Bone marrow (tissue), 2 donors: ENCODE measurements at regions not wholly inside any gene's neighbourhood (a gene's known extent, or its start where the extent isn't known, plus 50 kb on each side); places are given as distances from the start of the nearest gene placed in this dataset.

ENCODE experiments used
- DNase-seq, 2 donors: peaks; one replicate each; lab custom pipeline; 2025; lab: John Stamatoyannopoulos, UW

GRCh38 chr2:234638966-234639365 lies 142.1 kb upstream of the ARL4C start:
- DNase-seq = no peak

- DNase-seq = no peak
Measured at GRCh38 chr2:234635284-234635683, 138.4 kb upstream of the ARL4C start.

GRCh38 chr2:234633581-234634230 lies 136.8 kb upstream of the ARL4C start:
- no peak for DNase-seq

GRCh38 chr2:234632527-234633391 lies 135.9 kb upstream of the ARL4C start:
- no peak for DNase-seq

- DNase-seq = no peak
Measured at GRCh38 chr2:234631646-234632514, 135.0 kb upstream of the ARL4C start.

- DNase-seq = no peak
Measured at GRCh38 chr2:234630801-234631261, 133.9 kb upstream of the ARL4C start.

GRCh38 chr2:234629596-234629995 lies 132.7 kb upstream of the ARL4C start:
- DNase-seq = no peak

GRCh38 chr2:234628953-234629352 lies 132.1 kb upstream of the ARL4C start:
- no peak for DNase-seq

GRCh38 chr2:234627308-234627707 lies 130.4 kb upstream of the ARL4C start:
- no peak for DNase-seq

GRCh38 chr2:234626566-234627130 lies 129.8 kb upstream of the ARL4C start:
- DNase-seq = no peak

GRCh38 chr2:234625626-234626250 lies 128.9 kb upstream of the ARL4C start:
- no peak for DNase-seq

- no peak for DNase-seq
Measured at GRCh38 chr2:234623521-234623991, 126.7 kb upstream of the ARL4C start.

GRCh38 chr2:234621120-234621519 lies 124.2 kb upstream of the ARL4C start:
- DNase-seq = no peak

GRCh38 chr2:234620018-234620417 lies 123.1 kb upstream of the ARL4C start:
- DNase-seq = no peak

- DNase-seq = no peak
Measured at GRCh38 chr2:234615643-234616356, 118.9 kb upstream of the ARL4C start.

GRCh38 chr2:234611209-234611608 lies 114.3 kb upstream of the ARL4C start:
- no peak for DNase-seq

GRCh38 chr2:234608946-234609345 lies 112.1 kb upstream of the ARL4C start:
- no peak for DNase-seq

GRCh38 chr2:234607691-234608090 lies 110.8 kb upstream of the ARL4C start:
- DNase-seq = no peak

GRCh38 chr2:234606896-234607295 lies 110.0 kb upstream of the ARL4C start:
- no peak for DNase-seq

GRCh38 chr2:234603619-234604018 lies 106.7 kb upstream of the ARL4C start:
- no peak for DNase-seq

GRCh38 chr2:234601213-234601612 lies 104.3 kb upstream of the ARL4C start:
- no peak for DNase-seq
